Esophagus muscularis mucosa (tissue), 4 donors: ENCODE measurements at regions not wholly inside any gene's neighbourhood (a gene's known extent, or its start where the extent isn't known, plus 50 kb on each side); places are given as distances from the start of the nearest gene placed in this dataset.
"Not testable (repeated sequence)": the region's sequence is repeated elsewhere in the genome, so short reads cannot be mapped to it uniquely, and the experiment has no call there.

ENCODE experiments used
- CTCF ChIP-seq, 3 experiments: fragments of 200-600 bp in 2 of 3; fragments of 450-650 bp in 1 of 3; sonication (generic) in 2 of 3; IDR thresholded peaks; one replicate each; pipeline ENCODE4 v1.5.1; 2017 to 2019; ENCODE audit warnings: antibody characterized with exemption in 3 of 3, mild to moderate bottlenecking in 2 of 3, moderate library complexity in 1 of 3
- EP300 ChIP-seq: sonication (generic); formaldehyde crosslinking; IDR thresholded peaks from one replicate; pipeline ENCODE4 v1.6.1; 2017; ENCODE audit warnings: antibody characterized with exemption
- POLR2A ChIP-seq: fragments of 450-650 bp; IDR thresholded peaks from one replicate; pipeline ENCODE4 v1.6.1; 2017; ENCODE audit warnings: antibody characterized with exemption, moderate library complexity, mild to moderate bottlenecking, low read depth

GRCh38 chr16:88165683-88166082 lies 214.4 kb downstream of the BANP start:
- TF ChIP-seq EP300; CTCF (IDR thresholded peaks at IDR 0.05); POLR2A: not testable (repeated sequence)
